ENCODE measurements at regions not wholly inside any gene's neighbourhood (a gene's known extent, or its start where the extent isn't known, plus 50 kb on each side); places are given as distances from the start of the nearest gene placed in this dataset.
A peak's percentile ranks its signal among the peaks of the same experiment; 100 is the strongest.
"Not testable (repeated sequence)": the region's sequence is repeated elsewhere in the genome, so short reads cannot be mapped to it uniquely, and the experiment has no call there.

GRCh38 chrX:125202591-125203248 lies 117.0 kb upstream of the TEX13C start:
- DNase-seq, result no peak

- DNase-seq, result no peak
Measured at GRCh38 chrX:125203365-125203736, 116.3 kb upstream of the TEX13C start.

GRCh38 chrX:125203737-125204578 lies 115.7 kb upstream of the TEX13C start:
- peak; percentile 9 for DNase-seq

- DNase-seq, result no peak
Measured at GRCh38 chrX:125204681-125205132, 115.0 kb upstream of the TEX13C start.

GRCh38 chrX:125205133-125205917 lies 114.3 kb upstream of the TEX13C start:
- DNase-seq, result peak; percentile 47

DNA sequence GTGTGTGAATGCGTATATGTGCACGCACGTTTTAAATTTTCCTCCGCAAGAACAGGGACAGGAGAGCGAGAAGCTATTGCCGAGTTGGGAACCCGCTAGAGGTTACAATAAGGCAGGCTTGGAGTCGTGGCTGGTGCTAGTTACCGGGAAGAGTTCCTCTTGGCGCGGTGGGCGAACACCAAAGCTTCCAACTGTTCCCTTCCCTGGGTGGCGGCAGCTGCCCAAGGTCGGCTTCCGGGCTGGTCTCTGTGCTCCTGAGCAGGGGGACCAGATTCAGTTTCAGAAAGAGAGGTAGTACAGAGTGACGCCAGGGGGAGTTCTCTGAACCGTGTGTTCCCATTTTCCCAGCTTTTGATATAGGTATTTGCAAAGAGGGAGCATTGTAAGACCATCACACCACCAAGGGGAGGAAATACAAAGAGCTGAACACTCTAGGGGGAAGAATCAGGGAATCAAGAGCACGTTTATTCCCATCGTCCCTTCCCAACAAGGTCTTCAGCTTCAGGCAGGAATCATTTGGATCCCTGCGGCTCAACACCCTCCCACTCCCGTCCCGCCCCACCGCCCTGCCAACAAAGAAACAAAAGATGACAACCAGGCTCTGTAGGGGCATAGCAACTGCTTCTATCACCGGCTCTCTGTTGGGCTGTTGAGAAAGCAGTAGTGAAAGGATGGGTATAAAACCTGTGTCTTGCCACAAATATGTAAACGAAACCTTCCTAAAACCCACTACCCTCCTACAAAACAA lies 113.6 kb upstream of the TEX13C start:
- no peak for DNase-seq

GRCh38 chrX:125210146-125210545 lies 109.5 kb upstream of the TEX13C start:
- DNase-seq, result no peak

DNA sequence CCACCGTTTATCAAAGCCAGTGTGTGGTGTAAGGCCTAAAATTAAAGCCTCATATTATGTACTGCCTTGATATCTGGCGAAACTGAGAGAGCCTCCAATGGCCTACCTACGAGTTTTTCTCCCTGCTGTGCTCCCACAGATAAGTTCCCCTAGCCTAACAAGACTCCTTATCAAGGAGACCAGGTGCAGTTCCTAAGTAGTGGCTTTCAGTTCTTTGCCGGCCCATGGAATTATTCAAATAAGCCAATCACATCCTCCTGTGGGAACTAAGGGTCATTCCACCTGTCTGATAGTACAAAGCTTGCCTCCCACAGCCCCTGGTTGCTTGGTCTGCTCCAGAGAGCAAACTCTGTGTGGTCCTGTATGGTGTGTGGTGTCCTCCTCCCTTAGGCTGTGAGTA lies 99.8 kb upstream of the TEX13C start:
- DNase-seq, result no peak

DNA sequence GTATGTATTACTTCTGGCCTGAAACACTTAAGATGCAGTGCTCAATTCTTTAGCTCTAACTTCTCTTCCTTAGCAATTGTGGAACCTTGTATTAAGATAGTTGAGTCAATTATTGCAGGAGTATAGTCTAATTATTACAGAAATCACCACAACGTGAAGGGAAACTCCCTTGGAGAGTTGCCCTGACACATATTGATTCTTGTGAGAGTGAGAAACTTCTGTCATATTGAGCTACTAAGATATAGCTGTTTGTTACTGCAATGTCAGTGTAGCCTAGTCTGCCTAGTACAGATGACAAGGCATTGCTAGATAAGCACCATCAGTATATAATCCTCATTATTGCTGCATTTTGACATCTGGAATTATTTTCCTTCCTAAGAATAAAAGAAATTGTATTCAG lies 82.7 kb upstream of the TEX13C start:
- no peak for DNase-seq

DNA sequence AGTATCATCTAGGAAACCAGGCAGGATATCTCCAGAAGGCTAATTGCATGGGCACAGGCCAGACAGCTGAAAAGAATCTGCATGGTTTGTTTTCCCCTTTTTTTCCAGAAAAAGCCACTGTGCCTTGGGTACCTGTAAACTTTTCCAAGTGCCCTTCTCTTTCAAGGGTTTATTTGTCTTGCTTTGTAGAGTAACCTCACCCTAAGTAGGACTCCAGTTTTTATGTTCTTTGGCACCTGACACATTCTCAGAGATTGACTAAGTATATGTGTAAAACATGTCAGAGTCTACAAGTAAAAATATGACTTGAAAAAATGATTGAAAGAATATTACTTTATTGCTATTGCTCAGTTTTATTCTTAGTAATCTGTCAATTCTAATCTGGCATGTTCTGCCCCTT lies 70.7 kb upstream of the TEX13C start:
- DNase-seq, result no peak

GRCh38 chrX:125255759-125256158 lies 63.9 kb upstream of the TEX13C start:
- DNase-seq, result not testable (repeated sequence)

GRCh38 chrX:125262836-125263235 lies 56.8 kb upstream of the TEX13C start:
- no peak for DNase-seq

DNA sequence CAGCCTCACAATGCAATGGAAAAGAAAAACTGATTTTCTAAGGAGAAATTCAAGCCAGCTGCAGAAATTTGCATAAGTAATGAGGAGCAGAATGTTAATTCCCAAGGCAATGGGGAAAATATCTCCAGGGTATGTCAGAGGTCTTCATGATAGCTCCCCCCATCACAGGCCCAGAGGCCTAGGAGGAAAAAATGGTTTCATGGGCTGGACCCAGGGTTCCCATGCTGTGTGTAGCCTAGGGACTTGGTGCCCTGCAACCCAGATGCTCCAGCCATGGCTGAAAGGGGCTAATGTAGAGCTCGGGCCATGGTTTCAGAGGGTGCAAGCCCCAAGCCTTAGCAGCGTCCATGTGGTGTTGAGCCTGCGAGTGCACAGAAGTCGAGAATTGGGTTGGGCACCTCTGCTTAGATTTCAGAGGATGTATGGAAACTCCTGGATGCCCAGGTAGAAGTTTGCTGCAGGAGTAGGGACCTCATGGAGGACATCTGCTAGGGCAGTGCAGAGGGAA lies 53.5 kb upstream of the TEX13C start:
- no peak for DNase-seq

Measured in NCI-H510A (cell line).